ENCODE measurements at regions not wholly inside any gene's neighbourhood (a gene's known extent, or its start where the extent isn't known, plus 50 kb on each side); places are given as distances from the start of the nearest gene placed in this dataset.

GRCh38 chr10:56715262-56715661 is 354.2 kb upstream of the ZWINT start:
- no peak for DNase-seq

- no peak for DNase-seq
Observed at GRCh38 chr10:56698506-56698905, 337.4 kb upstream of the ZWINT start.

DNA sequence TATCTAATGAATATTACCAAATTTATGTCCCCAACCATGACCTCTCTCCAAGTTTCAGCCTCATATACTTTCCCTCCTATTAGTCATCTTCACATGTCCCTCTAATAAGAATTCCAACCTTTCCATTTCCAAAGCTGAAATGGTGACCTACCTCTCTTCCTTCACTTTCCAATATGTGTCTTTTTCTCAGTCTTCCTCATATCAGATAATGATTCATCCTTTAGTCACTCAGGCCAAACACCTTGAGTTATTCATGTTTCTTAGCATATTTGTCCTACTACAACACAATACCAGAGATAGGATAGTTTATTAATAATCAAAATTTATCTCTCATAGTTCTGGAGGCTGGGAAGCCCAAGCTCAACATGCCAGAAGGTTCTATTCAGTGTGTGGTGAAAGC is 318.5 kb upstream of the ZWINT start:
- no peak for DNase-seq

- DNase-seq: no peak
Observed at GRCh38 chr10:56662765-56663447, 301.8 kb upstream of the ZWINT start.

DNA sequence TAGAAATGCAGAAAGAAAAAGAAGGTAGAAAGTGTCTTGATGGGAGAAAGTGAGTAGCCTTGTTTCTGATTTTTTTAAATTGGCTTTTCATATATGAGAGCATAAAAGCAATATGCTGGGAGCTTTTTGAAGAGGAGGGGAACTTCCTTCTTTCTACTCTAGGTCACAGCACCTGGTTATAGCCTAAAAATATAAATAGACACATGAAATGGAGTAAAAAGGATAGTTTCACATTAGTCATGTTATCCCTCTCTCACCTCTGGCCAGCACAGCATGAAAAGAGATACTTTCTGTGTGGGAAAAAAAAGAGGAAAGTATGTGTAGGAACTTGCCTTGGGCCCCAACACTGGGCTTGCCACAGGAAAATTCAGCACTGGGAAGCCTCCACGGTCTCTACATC is 292.2 kb upstream of the ZWINT start:
- no peak for DNase-seq

DNA sequence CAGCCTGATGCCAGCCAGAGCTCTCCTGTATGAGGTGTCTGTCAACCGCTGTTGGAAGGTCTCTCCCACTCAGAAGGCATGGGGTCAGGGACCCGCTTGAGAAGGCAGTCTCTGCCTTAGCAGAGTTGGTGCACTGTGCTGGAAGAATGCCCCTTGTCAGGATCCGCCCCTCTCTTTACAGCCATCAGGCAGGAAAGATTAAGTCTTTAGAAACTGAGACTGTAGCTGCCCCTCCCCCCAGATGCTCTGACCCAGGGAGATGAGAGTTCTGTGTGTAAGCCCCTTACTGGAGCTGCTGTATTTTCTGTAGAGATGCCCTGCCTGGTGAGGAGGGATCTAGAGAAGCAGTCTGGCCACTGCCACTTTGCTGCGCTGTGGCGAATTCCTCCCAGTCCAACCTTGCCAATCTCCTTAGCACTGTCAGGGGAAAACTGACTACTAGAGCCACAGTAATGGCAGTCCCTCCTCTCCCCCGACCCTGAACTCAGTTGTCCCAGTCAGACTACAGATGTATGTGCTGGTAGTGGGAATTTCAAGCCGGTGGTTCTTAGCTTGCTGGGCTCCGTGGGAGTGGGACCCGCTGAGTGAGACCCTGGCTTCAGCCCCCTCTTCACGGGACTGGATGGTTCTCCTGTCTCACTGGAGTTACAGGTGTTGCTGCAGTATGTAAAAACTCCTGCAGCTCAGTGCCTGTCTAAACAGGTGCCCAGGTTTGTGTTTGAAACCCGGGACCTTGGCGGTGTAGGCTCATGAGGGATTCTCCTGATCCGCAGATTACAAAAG is 285.5 kb upstream of the ZWINT start:
- DNase-seq: no peak

GRCh38 chr10:56633876-56634452 is 272.9 kb upstream of the ZWINT start:
- DNase-seq: peak; percentile 22

GRCh38 chr10:56632537-56632936 is 271.5 kb upstream of the ZWINT start:
- no peak for DNase-seq

DNA sequence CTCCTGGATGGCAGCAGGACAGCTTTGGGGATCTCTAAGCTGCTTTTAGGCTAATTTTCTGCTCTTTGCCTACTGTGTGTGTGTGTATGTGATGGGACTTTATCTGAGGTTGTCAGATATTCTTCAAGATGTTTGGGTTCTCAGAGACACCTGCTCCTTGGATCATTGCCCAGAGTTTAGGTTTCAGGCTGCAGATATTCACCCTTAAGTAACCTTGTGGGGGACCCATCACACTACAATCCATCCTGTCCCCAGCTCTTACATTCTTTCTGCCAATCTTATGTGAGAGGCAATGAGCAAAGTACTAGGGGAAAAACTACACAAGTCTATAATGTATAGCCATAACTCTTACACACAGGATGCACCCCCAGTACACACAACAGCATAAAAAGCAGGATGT is 263.0 kb upstream of the ZWINT start:
- DNase-seq: no peak

DNA sequence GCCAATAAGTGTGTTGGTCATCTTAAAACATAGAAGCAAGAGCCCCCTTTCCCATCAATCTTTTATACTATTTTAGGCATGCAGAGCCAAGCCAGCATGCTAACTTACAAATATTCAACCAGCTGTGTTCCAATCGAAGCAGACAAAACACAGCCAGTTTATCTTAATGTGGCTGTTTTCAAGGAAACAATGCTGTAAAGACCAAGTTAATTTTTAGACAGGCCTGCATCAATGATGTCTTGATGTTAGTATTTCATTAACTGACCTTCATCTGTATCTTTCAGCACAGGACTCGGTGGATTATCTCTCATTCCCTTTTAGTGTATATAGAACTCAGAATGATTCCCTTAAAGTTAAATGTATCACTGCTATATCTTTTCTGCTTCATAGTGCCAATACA is 262.0 kb upstream of the ZWINT start:
- no peak for DNase-seq

DNA sequence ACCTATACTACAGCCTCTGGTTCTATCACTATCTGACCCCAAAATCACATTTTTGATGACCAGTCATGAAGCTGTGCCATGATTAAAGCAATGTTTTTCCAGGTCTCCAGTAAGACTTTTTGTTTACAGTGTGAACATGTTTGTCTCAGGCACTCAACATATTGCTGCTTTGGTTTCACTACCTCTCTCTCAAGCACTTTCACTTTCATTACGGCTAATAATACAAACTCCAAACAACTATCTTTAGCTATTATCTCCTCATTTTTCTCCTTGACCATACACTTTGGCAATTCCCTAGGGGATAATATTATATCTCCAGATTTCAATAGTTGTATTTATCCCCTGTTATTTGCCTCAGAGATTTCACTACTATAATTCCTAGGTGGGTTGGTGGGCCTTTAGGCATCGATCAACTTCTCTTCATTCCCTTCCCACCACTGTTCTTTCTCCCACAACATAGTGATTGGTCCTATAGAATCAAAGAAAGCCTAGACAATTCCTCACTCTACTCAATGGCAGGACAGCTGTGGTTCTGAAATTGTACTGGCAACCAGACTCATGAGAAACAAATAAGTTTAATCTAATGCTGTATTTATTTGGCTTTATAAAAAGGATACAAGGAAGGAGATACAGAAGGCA is 261.4 kb upstream of the ZWINT start:
- no peak for DNase-seq

- DNase-seq: no peak
Observed at GRCh38 chr10:56606202-56606601, 245.1 kb upstream of the ZWINT start.

GRCh38 chr10:56605051-56605450 is 244.0 kb upstream of the ZWINT start:
- no peak for DNase-seq

DNA sequence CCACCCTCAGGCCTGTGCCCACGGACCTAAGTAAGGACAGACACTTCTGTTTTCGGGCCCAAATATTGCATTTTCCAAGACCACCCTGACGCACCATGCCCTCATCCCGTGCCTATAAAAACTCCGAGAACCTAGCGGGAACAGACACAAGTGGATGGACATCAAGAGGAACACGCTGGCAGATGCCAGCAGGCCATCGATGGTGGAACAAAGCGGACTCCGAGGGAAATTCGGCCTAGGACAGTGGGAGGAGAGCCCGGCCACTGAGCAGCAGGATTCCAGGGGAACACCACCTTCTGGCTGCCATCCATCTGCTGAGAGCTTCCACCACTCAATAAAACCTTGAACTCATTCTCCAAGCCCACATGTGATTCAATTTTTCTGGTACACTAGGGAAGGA is 243.6 kb upstream of the ZWINT start:
- DNase-seq: no peak

DNA sequence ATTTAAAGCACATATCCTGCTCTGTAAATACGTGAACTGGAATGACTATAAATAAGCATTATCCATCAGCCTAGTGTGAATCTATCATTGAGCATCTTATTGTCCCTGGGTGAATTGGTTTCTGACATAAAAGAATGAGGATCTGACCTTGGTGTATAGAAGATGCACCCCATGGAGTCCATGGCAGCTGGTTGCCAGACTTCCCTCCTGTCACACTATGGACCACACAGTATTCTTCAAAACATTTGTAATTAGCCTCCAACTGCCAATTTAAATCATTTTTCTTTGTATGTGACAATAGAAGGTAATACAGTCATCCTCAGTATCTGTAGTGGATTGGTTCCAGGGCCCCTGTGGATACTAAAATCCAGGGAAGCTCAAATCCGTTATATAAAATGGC is 238.1 kb upstream of the ZWINT start:
- no peak for DNase-seq

DNA sequence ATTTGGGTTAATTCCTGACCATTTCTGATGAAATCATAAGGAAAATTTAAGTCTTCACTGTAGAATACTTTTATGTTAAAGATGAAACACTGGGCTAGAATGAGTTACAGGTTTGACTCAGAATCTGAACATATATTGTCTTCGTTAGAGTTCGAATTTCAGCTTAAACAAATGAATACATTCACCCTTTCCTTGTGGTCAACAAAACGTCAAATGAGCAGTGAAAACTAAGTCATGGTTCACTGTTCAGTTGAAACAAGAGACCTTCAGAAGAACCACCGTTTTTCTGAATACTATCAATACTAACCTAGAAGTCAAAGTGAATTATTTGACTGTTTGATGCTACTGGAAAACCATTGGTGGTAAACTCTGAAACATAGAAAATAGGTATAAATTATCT is 235.2 kb upstream of the ZWINT start:
- no peak for DNase-seq

DNA sequence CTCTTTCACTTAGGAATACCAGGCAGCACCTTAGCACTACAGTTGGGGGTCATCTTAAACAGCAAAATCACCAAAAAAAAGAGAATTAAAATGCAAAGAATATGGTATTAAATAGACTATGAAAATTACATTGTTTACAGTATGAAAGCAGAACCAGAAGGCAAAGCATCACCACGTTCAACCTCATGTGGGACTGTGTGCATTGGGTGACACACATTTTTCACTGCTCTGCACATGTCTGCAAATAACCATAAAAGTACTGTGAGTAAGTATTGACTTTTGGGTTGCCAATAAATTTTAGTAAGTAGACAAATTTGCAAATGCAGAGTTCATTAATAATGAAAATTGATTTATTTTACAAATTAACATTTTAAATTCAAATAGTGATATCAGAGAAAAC is 232.1 kb upstream of the ZWINT start:
- no peak for DNase-seq

DNA sequence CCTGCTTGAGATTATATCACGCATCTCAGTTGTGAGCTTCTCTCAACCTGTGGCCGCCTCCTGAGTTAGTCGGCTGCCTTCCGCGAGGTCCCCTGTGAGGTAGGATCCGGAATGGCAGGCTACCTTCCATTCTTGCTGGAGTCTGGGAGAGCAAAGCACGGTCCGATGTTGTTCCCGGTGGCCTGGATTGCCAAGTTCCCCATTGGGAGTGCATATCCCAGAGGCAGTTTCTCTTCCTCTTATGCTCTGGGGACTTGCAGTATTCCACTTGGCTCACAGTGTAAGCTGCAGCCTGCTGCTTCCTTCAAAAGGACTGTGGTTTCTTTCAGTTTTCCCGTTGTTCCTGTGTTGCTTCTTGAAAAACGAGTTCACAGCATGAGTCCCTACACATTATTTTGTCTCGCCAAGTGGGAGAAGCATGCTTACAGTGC is 225.4 kb upstream of the ZWINT start:
- no peak for DNase-seq

- DNase-seq: no peak
Observed at GRCh38 chr10:56585447-56586171, 224.6 kb upstream of the ZWINT start.

GRCh38 chr10:56583316-56583715 is 222.3 kb upstream of the ZWINT start:
- no peak for DNase-seq

DNA sequence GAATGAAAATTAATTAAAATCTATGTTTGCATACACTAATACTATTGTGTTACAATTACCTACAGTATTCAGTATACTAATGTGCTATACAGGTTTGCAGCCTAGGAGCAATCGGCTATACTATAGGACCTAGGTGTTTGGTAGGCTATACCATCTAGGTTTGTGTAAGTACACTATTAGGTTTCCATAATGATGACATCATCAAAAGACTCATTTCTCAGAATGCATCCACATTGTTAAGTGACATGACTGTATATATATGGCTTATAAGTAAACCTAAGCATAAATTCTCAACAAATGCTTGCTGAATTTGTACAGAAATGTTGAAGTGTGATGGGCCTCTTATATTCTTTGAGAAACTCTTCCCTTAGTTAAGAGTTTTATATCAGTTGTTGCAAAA is 206.5 kb upstream of the ZWINT start:
- no peak for DNase-seq

- no peak for DNase-seq
Observed at GRCh38 chr10:56561336-56561735, 200.3 kb upstream of the ZWINT start.

GRCh38 chr10:56551037-56551436 is 190.0 kb upstream of the ZWINT start:
- no peak for DNase-seq
